Osteocyte (in vitro differentiated cells): ENCODE measurements at regions not wholly inside any gene's neighbourhood (a gene's known extent, or its start where the extent isn't known, plus 50 kb on each side); places are given as distances from the start of the nearest gene placed in this dataset.

Experiments used
- DNase-seq: peaks from one replicate; pipeline ENCODE4 v3.0.0; 2021; ENCODE audit warnings: mixed read lengths; ENCODE audit not compliant: unreplicated experiment; ENCODE audit errors: extremely low spot score
- H3K27ac Mint-ChIP-seq: one replicate; pipeline ENCODE4 v1.8.0; 2021; ENCODE audit warnings: mild to moderate bottlenecking, mixed read lengths; ENCODE audit not compliant: unreplicated experiment
- H3K27me3 Mint-ChIP-seq: one replicate; pipeline ENCODE4 v1.8.0; 2021; ENCODE audit warnings: mixed read lengths; ENCODE audit not compliant: unreplicated experiment
- H3K36me3 Mint-ChIP-seq: one replicate; pipeline ENCODE4 v1.8.0; 2021; ENCODE audit warnings: mixed read lengths; ENCODE audit not compliant: unreplicated experiment
- H3K4me1 Mint-ChIP-seq: one replicate; pipeline ENCODE4 v1.8.0; 2021; ENCODE audit warnings: mixed read lengths; ENCODE audit not compliant: unreplicated experiment
- H3K4me3 Mint-ChIP-seq: one replicate; pipeline ENCODE4 v1.8.0; 2021; ENCODE audit warnings: mild to moderate bottlenecking, moderate library complexity, mixed read lengths; ENCODE audit not compliant: unreplicated experiment
- H3K9me3 Mint-ChIP-seq: one replicate; pipeline ENCODE4 v1.8.0; 2021; ENCODE audit warnings: mixed read lengths; ENCODE audit not compliant: unreplicated experiment
- TF ChIP-seq, protein P1 (sequence below): fragments of 200-600 bp; sonication (generic); IDR thresholded peaks from 2 replicates; pipeline ENCODE4 v1.5.0; 2021; ENCODE audit warnings: antibody characterized with exemption, mild to moderate bottlenecking, moderate library complexity

DNA sequence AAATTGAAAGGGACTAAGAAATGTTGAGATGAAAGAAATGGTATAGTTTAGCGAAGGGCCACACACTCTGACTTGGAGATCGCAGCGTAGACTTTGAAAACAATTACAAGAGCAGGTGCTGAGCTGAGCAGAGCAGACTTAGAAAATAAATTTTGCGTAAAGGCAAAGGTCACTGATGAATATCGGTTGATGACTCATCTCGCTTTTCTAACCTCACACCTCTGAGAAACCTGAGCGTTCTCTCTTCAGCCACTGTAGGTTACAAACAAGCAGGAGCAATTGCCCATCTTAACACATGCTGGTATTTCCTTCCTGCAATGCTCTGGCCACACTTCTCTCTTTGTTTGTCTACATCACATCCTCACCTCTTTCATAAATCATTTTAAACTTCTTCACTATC lies 190.6 kb upstream of the C9orf72 start:
- Mint-ChIP-seq H3K36me3 (no peaks in the 10 kb centered on the region), H3K9me3 (no peaks in the 10 kb centered on the region)

DNA sequence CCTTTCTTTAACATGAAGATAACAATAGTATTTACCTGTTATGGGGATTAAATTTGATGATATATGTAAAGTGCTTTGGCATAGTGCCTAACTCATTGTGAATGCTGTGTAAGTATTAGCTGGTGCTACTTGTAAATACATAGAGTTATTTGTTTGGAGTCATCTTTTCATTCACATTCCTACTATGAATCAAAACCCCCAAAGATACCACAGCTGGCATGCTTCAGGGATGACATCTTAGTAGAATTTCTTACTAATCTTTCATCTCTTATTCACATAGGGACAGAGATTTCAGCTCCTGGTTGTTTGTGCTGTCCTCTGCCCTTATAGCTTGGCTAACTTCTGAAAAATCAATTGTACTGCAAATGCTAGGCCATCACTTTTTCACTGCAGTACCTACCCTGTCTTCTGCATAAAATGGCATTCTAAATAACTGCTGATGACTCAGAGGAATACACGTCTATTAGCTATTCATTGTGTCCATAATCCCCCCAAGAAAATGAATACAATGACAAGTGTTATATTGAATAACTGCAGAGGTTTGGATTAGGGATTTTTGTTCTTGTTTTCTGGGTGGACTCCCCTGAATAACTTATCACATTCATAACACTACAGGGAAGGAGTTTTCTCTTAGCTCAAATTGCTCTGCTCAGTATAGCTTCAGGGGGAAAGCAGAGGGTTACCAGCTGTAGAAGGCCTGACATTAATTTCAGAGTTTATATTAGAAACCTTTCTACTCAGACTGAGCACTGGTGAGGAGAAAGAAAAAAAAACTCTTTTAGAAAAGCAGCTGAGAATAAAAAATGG lies 192.2 kb upstream of the C9orf72 start:
- Mint-ChIP-seq H3K36me3 (no peaks in the 10 kb centered on the region), H3K27me3 (no peaks in the 10 kb centered on the region), H3K9me3 (peaks cover 6% of the 10 kb centered on the region), H3K4me1 (no peaks in the 10 kb centered on the region), H3K4me3 (no peak overlapping the region), H3K27ac (no peak overlapping the region)
- no peak for DNase-seq
- TF ChIP-seq, protein P1, sequence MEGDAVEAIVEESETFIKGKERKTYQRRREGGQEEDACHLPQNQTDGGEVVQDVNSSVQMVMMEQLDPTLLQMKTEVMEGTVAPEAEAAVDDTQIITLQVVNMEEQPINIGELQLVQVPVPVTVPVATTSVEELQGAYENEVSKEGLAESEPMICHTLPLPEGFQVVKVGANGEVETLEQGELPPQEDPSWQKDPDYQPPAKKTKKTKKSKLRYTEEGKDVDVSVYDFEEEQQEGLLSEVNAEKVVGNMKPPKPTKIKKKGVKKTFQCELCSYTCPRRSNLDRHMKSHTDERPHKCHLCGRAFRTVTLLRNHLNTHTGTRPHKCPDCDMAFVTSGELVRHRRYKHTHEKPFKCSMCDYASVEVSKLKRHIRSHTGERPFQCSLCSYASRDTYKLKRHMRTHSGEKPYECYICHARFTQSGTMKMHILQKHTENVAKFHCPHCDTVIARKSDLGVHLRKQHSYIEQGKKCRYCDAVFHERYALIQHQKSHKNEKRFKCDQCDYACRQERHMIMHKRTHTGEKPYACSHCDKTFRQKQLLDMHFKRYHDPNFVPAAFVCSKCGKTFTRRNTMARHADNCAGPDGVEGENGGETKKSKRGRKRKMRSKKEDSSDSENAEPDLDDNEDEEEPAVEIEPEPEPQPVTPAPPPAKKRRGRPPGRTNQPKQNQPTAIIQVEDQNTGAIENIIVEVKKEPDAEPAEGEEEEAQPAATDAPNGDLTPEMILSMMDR, result no peak

More for the DNA sequence above, 190.6 kb upstream of the C9orf72 start:
- Mint-ChIP-seq H3K27ac (no peak overlapping the region), H3K4me3 (no peak overlapping the region), H3K27me3 (no peaks in the 10 kb centered on the region), H3K4me1 (no peaks in the 10 kb centered on the region)
- no peak for DNase-seq
- TF ChIP-seq, protein P1, result no peak

DNA sequence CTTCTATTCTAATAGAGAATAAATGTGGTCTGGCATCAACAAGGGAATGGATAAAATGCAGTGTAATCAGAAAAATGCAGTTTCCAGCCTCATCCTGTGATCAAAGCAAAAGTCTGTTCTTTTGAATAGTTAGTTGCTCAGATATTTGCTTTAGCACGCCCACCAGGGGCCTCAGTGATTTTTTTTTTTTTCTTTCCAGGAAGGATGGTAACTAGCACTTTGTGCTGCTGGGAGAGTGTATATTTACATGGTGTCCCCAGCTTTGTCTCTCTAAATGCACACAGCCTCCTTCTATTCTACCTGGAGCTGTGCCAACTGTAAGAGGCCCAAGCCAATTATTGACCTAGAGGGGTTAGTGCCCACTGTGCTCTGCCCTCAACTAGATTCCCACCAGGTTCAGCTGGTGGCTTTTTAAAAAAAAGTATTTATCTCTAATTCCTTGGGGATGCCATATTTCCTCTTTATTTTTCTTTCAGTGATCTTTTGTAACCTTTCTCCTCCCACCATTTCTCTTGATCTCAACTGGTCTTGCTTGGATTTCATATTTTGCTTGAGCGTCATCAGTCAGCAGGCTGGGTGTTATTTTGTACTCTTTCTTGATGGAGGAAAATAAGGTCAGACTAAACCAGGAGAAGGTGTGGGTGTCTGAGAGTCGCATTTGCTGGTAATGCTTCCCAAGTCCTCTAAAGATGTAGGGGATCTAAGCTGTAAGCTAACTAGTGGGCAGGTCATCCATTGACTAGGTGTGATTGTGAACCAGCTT lies 193.0 kb upstream of the C9orf72 start:
- no peak for DNase-seq
- Mint-ChIP-seq H3K9me3 (peaks cover 6% of the 10 kb centered on the region), H3K4me1 (no peaks in the 10 kb centered on the region), H3K36me3 (no peaks in the 10 kb centered on the region), H3K27ac (no peak overlapping the region), H3K4me3 (no peak overlapping the region), H3K27me3 (no peaks in the 10 kb centered on the region)
- TF ChIP-seq, protein P1, result no peak

DNA sequence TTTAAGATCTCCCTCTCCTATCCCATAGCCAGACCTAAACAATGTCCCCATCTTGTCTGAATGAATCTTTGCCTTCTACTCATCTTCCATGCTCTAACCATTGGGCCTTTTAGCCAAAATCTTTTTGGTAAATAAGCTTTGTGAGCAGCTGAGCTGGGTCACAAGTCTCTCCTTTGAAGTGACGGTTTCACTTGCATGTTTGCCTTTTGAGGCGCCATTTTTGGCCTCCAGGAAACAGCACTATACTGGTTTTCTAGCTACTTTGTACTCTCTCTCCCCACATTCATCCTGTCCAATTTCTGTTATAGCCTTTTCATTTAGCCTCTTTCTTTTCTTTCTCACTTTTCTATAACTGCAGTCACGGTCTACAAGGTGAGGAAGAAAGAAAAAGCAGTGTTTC lies 195.5 kb upstream of the C9orf72 start:
- TF ChIP-seq, protein P1, result no peak
- no peak overlapping the region for H3K4me3 Mint-ChIP-seq
- H3K9me3 Mint-ChIP-seq, result peaks cover 6% of the 10 kb centered on the region
- no peaks in the 10 kb centered on the region for H3K27me3 Mint-ChIP-seq
- DNase-seq, result no peak
- H3K27ac Mint-ChIP-seq, result no peak overlapping the region
- no peaks in the 10 kb centered on the region for H3K4me1 Mint-ChIP-seq
- no peaks in the 10 kb centered on the region for H3K36me3 Mint-ChIP-seq

DNA sequence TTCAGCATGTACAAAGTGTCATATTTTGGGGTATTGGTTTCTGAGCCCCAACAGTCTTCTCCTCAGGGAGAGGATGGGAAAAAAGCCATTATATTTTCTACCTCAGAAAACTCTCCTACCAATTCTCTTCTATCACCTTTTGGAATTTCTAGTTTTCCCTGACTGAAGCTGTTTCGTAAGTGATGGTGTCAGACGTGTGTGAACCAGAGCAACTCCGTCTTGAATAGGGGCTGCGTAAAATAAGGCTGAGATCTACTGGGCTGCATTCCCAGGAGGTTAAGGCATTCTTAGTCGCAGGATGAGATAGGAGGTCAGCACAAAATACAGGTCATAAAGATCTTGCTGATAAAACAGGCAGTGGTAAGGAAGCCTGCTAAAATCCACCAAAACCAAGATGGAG lies 197.3 kb upstream of the C9orf72 start:
- H3K36me3 Mint-ChIP-seq, result no peaks in the 10 kb centered on the region
- H3K4me3 Mint-ChIP-seq, result no peak overlapping the region
- no peak overlapping the region for H3K27ac Mint-ChIP-seq
- no peaks in the 10 kb centered on the region for H3K27me3 Mint-ChIP-seq
- TF ChIP-seq, protein P1, result no peak
- H3K4me1 Mint-ChIP-seq, result no peaks in the 10 kb centered on the region
- DNase-seq, result no peak
- H3K9me3 Mint-ChIP-seq, result peaks cover 6% of the 10 kb centered on the region
